SK-N-SH (cell line): ENCODE measurements at regions not wholly inside any gene's neighbourhood (a gene's known extent, or its start where the extent isn't known, plus 50 kb on each side); places are given as distances from the start of the nearest gene placed in this dataset.

ENCODE experiments used
- POLR2AphosphoS5 ChIP-seq: IDR thresholded peaks from 2 replicates; pipeline ENCODE4 v1.6.1; 2012; ENCODE audit warnings: low read depth, low read length
- RAD21 ChIP-seq: IDR thresholded peaks from 2 replicates; pipeline ENCODE4 v1.6.1; 2012; ENCODE audit warnings: mild to moderate bottlenecking, low read length
- TEAD4 ChIP-seq: IDR thresholded peaks from 2 replicates; pipeline ENCODE4 v1.4.0; 2012; ENCODE audit warnings: mild to moderate bottlenecking, borderline replicate concordance; ENCODE audit not compliant: insufficient read depth
- TF ChIP-seq, protein P1 (sequence below): fragments of 200-600 bp; sonication (generic); IDR thresholded peaks from 2 replicates; pipeline ENCODE4 v1.6.1; 2017; ENCODE audit warnings: antibody characterized with exemption, mild to moderate bottlenecking, moderate library complexity
- TF ChIP-seq, protein P2 (sequence below): IDR thresholded peaks from 2 replicates; pipeline ENCODE4 v1.4.0; 2012; ENCODE audit warnings: low read depth

- TF ChIP-seq, protein P1, sequence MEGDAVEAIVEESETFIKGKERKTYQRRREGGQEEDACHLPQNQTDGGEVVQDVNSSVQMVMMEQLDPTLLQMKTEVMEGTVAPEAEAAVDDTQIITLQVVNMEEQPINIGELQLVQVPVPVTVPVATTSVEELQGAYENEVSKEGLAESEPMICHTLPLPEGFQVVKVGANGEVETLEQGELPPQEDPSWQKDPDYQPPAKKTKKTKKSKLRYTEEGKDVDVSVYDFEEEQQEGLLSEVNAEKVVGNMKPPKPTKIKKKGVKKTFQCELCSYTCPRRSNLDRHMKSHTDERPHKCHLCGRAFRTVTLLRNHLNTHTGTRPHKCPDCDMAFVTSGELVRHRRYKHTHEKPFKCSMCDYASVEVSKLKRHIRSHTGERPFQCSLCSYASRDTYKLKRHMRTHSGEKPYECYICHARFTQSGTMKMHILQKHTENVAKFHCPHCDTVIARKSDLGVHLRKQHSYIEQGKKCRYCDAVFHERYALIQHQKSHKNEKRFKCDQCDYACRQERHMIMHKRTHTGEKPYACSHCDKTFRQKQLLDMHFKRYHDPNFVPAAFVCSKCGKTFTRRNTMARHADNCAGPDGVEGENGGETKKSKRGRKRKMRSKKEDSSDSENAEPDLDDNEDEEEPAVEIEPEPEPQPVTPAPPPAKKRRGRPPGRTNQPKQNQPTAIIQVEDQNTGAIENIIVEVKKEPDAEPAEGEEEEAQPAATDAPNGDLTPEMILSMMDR: no peak
- TF ChIP-seq, protein P2, sequence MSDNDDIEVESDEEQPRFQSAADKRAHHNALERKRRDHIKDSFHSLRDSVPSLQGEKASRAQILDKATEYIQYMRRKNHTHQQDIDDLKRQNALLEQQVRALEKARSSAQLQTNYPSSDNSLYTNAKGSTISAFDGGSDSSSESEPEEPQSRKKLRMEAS: no peak
- TF ChIP-seq RAD21 (no peak), POLR2AphosphoS5 (no peak), TEAD4 (no peak)
Measured at GRCh38 chr1:60936591-60937342, 145.6 kb upstream of the NFIA start.
